Astrocyte (in vitro differentiated cells and primary cell): ENCODE measurements at regions not wholly inside any gene's neighbourhood (a gene's known extent, or its start where the extent isn't known, plus 50 kb on each side); places are given as distances from the start of the nearest gene placed in this dataset.

Source experiments
- DNase-seq: peaks from one replicate; pipeline ENCODE4 v3.0.0-alpha.2; 2010; ENCODE audit warnings: low read depth
- FAIRE-seq: peaks from 2 replicates; lab custom pipeline; 2011; peaks lifted over from hg19 to GRCh38; lab: Jason Lieb, UNC
- H2AFZ ChIP-seq: 2 replicates; pipeline ENCODE4 v1.6.0; 2012; ENCODE audit warnings: low read depth, low read length, inconsistent platforms
- H3K27ac ChIP-seq: 2 replicates; pipeline ENCODE4 v1.5.1; 2011; ENCODE audit warnings: low read depth, low read length, inconsistent platforms
- H3K27me3 ChIP-seq: 2 replicates; pipeline ENCODE4 v1.6.0; 2011; ENCODE audit warnings: low read length, inconsistent platforms; ENCODE audit not compliant: insufficient read depth
- H3K36me3 ChIP-seq: 2 replicates; pipeline ENCODE4 v1.5.1; 2011; ENCODE audit warnings: low read length, inconsistent platforms; ENCODE audit not compliant: insufficient read depth
- H3K4me1 ChIP-seq: 2 replicates; pipeline ENCODE4 v1.5.1; 2011; ENCODE audit warnings: low read length, inconsistent platforms; ENCODE audit not compliant: insufficient read depth
- H3K4me2 ChIP-seq: 2 replicates; pipeline ENCODE4 v1.6.0; 2012; ENCODE audit warnings: low read length, inconsistent platforms
- H3K4me3 ChIP-seq: 2 replicates; pipeline ENCODE4 v1.5.1; 2011; ENCODE audit warnings: low read depth, mild to moderate bottlenecking, low read length, inconsistent platforms; ENCODE audit not compliant: insufficient read depth
- H3K79me2 ChIP-seq: 2 replicates; pipeline ENCODE4 v1.6.0; 2012; ENCODE audit warnings: mild to moderate bottlenecking, low read length, inconsistent platforms; ENCODE audit not compliant: insufficient read depth
- H3K9ac ChIP-seq: 2 replicates; pipeline ENCODE4 v1.6.0; 2012; ENCODE audit warnings: mild to moderate bottlenecking, low read length, inconsistent platforms
- H3K9me3 ChIP-seq: 2 replicates; pipeline ENCODE4 v1.5.1; 2012; ENCODE audit warnings: low read depth, mild to moderate bottlenecking, low read length, inconsistent platforms; ENCODE audit not compliant: insufficient read depth
- H4K20me1 ChIP-seq: 2 replicates; pipeline ENCODE4 v1.6.0; 2012; ENCODE audit warnings: low read length, inconsistent platforms; ENCODE audit not compliant: insufficient read depth
- H3K27ac Mint-ChIP-seq: one replicate; pipeline ENCODE4 v1.8.0; 2021; ENCODE audit warnings: mild to moderate bottlenecking, mixed read lengths; ENCODE audit not compliant: unreplicated experiment
- H3K27me3 Mint-ChIP-seq: one replicate; pipeline ENCODE4 v1.8.0; 2021; ENCODE audit warnings: low read depth, mixed read lengths; ENCODE audit not compliant: unreplicated experiment
- H3K36me3 Mint-ChIP-seq: one replicate; pipeline ENCODE4 v1.8.0; 2021; ENCODE audit warnings: low read depth, mixed read lengths; ENCODE audit not compliant: unreplicated experiment
- H3K4me1 Mint-ChIP-seq: one replicate; pipeline ENCODE4 v1.8.0; 2021; ENCODE audit warnings: low read depth, mixed read lengths; ENCODE audit not compliant: unreplicated experiment
- H3K4me3 Mint-ChIP-seq: one replicate; pipeline ENCODE4 v1.8.0; 2021; ENCODE audit warnings: mild to moderate bottlenecking, moderate library complexity, mixed read lengths; ENCODE audit not compliant: unreplicated experiment
- H3K9me3 Mint-ChIP-seq: one replicate; pipeline ENCODE4 v1.8.0; 2021; ENCODE audit warnings: mild to moderate bottlenecking, mixed read lengths; ENCODE audit not compliant: unreplicated experiment
- CTCF ChIP-seq: IDR thresholded peaks from 2 replicates; pipeline ENCODE4 v1.5.1; 2011; ENCODE audit warnings: low read depth, mild to moderate bottlenecking, inconsistent platforms, low read length, moderate library complexity; ENCODE audit not compliant: insufficient read depth
- EZH2 ChIP-seq: IDR thresholded peaks from 2 replicates; pipeline ENCODE4 v1.6.1; 2012; ENCODE audit warnings: mild to moderate bottlenecking, low read length, inconsistent platforms; ENCODE audit not compliant: insufficient read depth

- H2AFZ ChIP-seq = no peak overlapping the region
- H3K79me2 ChIP-seq = no peaks in the 10 kb centered on the region
- Mint-ChIP-seq H3K27me3 (no peaks in the 10 kb centered on the region), H3K4me1 (peaks cover 2% of the 10 kb centered on the region), H3K27ac (peak overlapping the region; percentile 58), H3K4me3 (no peak overlapping the region), H3K9me3 (no peaks in the 10 kb centered on the region), H3K36me3 (no peaks in the 10 kb centered on the region)
- no peak overlapping the region for H3K9ac ChIP-seq
- H3K4me2 ChIP-seq = no peak overlapping the region
- TF ChIP-seq CTCF = no peak
- TF ChIP-seq EZH2 = no peak
- no peaks in the 10 kb centered on the region for H3K9me3 ChIP-seq
- no peak overlapping the region for H3K4me3 ChIP-seq
- DNase-seq (no peak), FAIRE-seq (no peak)
- no peak overlapping the region for H3K27ac ChIP-seq
- H4K20me1 ChIP-seq = no peaks in the 10 kb centered on the region
- no peaks in the 10 kb centered on the region for H3K27me3 ChIP-seq
- no peaks in the 10 kb centered on the region for H3K4me1 ChIP-seq
- H3K36me3 ChIP-seq = no peaks in the 10 kb centered on the region
Observed at GRCh38 chr4:116343809-116344208, 741.6 kb downstream of the TRAM1L1 start.

- no peaks in the 10 kb centered on the region for H3K9me3 Mint-ChIP-seq
- no peaks in the 10 kb centered on the region for H3K79me2 ChIP-seq
- no peak for DNase-seq
- no peaks in the 10 kb centered on the region for H3K27me3 ChIP-seq
- H3K36me3 Mint-ChIP-seq = no peaks in the 10 kb centered on the region
- H3K27me3 Mint-ChIP-seq = no peaks in the 10 kb centered on the region
- TF ChIP-seq CTCF (no peak), EZH2 (no peak)
- H3K27ac ChIP-seq = no peak overlapping the region
- no peaks in the 10 kb centered on the region for H3K4me1 ChIP-seq
- no peak overlapping the region for H3K4me2 ChIP-seq
- no peaks in the 10 kb centered on the region for H3K36me3 ChIP-seq
- FAIRE-seq = no peak
- peaks cover 2% of the 10 kb centered on the region for H3K4me1 Mint-ChIP-seq
- no peaks in the 10 kb centered on the region for H3K9me3 ChIP-seq
- no peaks in the 10 kb centered on the region for H4K20me1 ChIP-seq
- H3K4me3 ChIP-seq = no peak overlapping the region
- no peak overlapping the region for H3K4me3 Mint-ChIP-seq
- no peak overlapping the region for H3K27ac Mint-ChIP-seq
- no peak overlapping the region for H3K9ac ChIP-seq
- no peak overlapping the region for H2AFZ ChIP-seq
Observed at GRCh38 chr4:116342143-116342542, 743.2 kb downstream of the TRAM1L1 start.

GRCh38 chr4:116332508-116332907 is 752.9 kb downstream of the TRAM1L1 start:
- Histone ChIP-seq H3K4me3 (no peak overlapping the region), H3K27ac (no peak overlapping the region), H2AFZ (no peak overlapping the region), H3K79me2 (no peaks in the 10 kb centered on the region), H4K20me1 (no peaks in the 10 kb centered on the region), H3K4me1 (no peaks in the 10 kb centered on the region), H3K27me3 (no peaks in the 10 kb centered on the region), H3K4me2 (no peak overlapping the region), H3K9ac (no peak overlapping the region), H3K36me3 (no peaks in the 10 kb centered on the region), H3K9me3 (no peaks in the 10 kb centered on the region)
- TF ChIP-seq CTCF = no peak
- TF ChIP-seq EZH2 = no peak
- Mint-ChIP-seq H3K9me3 (no peaks in the 10 kb centered on the region), H3K27ac (no peak overlapping the region), H3K4me1 (no peaks in the 10 kb centered on the region), H3K4me3 (no peak overlapping the region), H3K27me3 (no peaks in the 10 kb centered on the region), H3K36me3 (no peaks in the 10 kb centered on the region)
- DNase-seq (no peak), FAIRE-seq (no peak)
